Keratinocyte (primary cell): ENCODE measurements at regions not wholly inside any gene's neighbourhood (a gene's known extent, or its start where the extent isn't known, plus 50 kb on each side); places are given as distances from the start of the nearest gene placed in this dataset.

Experiments used
- CTCF ChIP-seq, 3 experiments: IDR thresholded peaks in 1 of 3; conservative IDR thresholded peaks in 1 of 3; optimal IDR thresholded peaks in 1 of 3; 2 replicates in 2 of 3; 3 replicates in 1 of 3; pipeline versions ENCODE3 to v1.5.1; 2011; ENCODE audit warnings: low read length in 3 of 3, mild to moderate bottlenecking in 3 of 3, moderate library complexity in 2 of 3, control low read depth in 1 of 3, inconsistent platforms in 1 of 3; ENCODE audit not compliant: insufficient read depth in 2 of 3; ENCODE audit errors: extremely low read depth in 1 of 3
- EZH2 ChIP-seq: IDR thresholded peaks from one replicate; pipeline ENCODE4 v1.6.1; 2012; ENCODE audit warnings: inconsistent platforms, mild to moderate bottlenecking, low read length, moderate library complexity

- TF ChIP-seq CTCF (optimal IDR thresholded peaks at IDR 0.05 in 1 of 3, IDR thresholded peaks at IDR 0.05 in 1 of 3, conservative IDR thresholded peaks at IDR 0.05 in 1 of 3; ENCODE audit: extremely low read depth in 1 of 3, insufficient read depth in 2 of 3, low read length in 3 of 3) (no peak), EZH2 (no peak)
Measured at GRCh38 chr18:60889442-60889841, 443.8 kb upstream of the CDH20 start.
